ENCODE measurements at regions not wholly inside any gene's neighbourhood (a gene's known extent, or its start where the extent isn't known, plus 50 kb on each side); places are given as distances from the start of the nearest gene placed in this dataset.

GRCh38 chr6:113779656-113780055 is 77.5 kb upstream of the MARCKS start:
- TF ChIP-seq POLR2AphosphoS5 (IDR thresholded peaks at IDR 0.05; ENCODE audit: borderline replicate concordance, low read depth, low read length): no peak
- TF ChIP-seq EZH2 (IDR thresholded peaks at IDR 0.05): no peak
- TF ChIP-seq FOXP2 (optimal IDR thresholded peaks at IDR 0.05; ENCODE audit: control extremely low read depth, extremely low read length, insufficient read depth): no peak

All from SK-N-MC (cell line).